Femur (tissue), 1 donor: ENCODE measurements at regions not wholly inside any gene's neighbourhood (a gene's known extent, or its start where the extent isn't known, plus 50 kb on each side); places are given as distances from the start of the nearest gene placed in this dataset.

Source experiments
- DNase-seq: peaks from one replicate; pipeline ENCODE4 v3.0.0-alpha.2; 2017

DNA sequence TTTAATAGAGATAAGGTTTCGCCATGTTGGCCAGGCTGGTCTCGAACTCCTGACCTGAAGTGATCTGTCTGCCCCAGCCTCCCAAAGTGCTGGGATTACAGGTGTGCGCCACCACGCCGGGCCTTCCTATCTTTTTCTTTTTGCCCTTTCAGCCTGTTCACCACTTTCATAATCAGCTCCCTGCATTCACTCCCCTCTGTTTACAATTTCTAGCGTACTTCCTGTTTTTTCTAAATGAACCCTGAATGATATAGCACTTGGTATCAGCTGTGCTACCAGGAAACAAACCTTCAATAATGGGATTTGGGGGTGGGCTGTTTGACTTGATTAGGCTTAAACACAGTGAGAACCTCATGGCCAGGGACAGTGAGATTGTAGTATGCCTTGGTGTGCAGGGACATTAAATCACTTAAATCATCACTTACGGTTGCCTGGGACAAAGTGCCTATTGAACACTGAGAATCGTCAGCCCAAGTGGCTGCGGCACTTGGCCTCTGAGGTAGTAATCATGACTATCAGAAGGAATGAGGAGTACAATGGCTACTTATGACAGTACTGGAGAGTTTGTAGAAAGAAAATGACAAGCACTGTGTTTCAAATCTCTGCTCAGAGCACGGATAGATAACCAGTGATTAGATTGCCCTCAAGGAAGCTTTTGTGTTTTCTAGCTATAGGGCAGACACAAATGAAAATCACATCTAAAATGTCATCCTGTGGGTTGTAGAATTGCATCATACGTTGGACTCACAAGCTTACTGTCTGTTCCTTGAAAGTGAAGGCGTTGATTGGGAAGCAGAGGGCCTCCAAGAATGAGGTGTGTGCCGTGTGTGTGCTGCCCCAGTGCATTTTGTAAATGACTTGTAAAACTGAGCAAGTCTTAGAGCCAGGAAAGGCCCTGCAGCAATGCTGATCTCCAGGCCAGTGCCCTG lies 661.8 kb downstream of the MATN1 start:
- no peak for DNase-seq

DNA sequence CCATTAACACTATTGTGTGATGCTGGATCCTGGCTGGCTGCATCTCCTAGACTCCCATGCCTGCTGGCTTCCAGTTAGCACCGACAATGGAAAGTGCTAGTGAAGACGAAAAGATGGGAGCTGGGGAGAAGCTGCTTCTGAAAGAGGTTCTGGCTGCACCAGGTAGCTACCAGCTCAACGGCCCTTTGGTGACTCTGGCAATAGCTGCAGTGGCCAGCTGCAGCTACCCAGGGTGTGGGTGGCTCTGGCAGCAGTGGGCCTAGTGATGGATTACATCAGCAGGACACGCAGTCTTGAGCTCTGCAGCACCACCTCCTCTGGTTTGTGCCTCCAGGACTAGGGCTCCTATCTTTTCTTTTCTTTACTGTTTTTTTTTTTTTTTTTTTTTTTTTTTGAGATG lies 662.6 kb downstream of the MATN1 start:
- no peak for DNase-seq

DNA sequence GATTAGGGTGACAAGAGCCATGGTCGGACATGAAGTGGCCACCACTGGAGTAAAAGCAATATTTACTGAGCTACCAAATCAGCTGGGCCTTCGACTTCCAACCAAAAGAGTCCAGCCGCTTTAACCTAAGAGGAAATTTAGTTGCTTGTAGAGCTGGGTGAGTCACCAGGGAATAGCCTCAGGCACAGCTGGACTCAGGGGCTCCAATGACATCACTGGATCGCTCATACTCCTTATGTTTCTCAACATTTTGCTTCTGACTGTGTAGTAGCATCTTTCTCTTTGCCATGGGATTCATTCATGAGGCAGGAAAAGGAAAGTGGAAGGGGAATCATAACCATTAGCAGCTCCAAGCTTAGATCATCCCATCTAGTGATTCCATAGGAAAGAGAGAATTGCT lies 664.4 kb downstream of the MATN1 start:
- DNase-seq: no peak

DNA sequence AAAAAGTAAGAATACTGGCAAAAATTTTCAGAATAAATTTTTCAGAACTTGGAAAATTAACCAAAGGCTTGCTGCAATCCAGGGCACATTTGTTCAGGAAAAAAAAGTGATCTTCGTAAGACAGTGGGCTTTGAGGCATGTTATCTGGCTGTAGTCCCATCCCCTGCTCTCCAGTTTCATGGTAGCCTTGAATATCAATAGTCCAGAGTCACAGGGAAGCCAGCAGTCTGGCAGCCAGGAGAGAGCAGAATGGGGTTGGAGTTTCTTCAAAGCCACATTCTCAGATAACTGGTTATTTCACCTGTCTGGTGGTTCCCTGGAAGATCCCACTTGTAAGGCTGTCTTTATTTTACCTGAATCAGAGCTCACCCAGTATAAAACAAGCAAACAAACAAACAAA lies 669.3 kb downstream of the MATN1 start:
- no peak for DNase-seq

DNA sequence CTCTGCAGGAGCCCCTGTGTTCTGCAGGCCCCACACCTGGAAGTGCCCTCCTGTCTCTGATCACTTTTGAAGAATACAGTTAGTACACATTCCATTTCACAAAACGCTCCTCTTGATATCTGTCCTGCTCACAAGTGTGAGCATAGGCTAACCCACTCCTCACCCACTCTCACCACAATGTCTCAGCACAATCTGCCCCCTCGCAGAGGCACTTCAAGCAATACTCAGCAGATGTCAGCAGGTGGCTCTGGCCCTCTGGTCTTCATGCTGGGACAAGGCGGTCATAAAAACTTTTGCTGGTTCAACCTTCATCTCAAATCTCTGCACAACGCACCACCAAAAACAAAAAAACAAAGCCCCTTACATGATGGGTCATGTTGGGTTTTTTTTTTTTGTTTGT lies 671.2 kb downstream of the MATN1 start:
- no peak for DNase-seq

DNA sequence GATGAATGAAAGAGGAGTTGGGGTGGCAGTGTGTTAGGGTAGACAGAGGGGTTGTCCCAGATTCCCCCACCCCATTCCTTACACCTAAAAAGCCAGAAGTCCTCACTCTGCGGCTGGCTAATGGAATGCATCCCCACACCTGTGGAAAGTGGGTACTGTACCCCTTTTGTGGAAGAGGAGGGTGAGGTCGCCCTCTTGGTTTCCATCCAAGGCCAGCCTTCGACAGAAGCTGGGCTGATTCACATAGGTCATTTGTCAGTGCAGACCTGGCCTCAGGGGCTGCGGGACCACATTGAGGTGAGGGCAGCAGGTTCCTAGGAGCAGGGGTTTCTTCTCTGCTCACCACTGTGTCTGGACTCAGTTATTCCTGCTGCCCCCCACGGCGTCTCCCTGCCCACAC lies 671.6 kb downstream of the MATN1 start:
- no peak for DNase-seq

DNA sequence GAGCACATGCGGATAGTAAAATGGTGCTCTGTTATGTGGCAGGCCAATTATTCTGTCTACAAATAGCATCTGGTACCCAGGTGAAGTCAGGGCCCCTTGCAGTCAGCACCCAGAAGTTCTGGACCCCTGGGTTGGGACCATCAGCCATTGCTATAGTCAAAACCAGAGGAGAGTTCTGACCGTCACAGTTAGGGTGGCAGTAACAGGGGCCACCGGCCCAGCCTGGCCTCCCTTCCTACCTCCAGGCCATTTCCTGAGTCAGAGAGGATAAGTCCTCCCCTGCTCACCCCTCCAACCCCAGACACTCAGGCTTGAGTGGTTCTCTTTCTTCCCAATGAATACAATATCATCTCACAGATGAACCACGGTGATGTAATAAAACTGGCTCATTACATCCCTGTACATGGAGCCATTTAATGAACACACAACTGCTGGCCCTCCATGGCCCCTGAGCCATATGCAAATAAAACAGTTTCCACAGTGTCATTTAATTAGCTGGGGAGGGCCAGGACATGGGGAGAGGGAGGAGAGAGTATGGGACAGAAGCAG lies 673.6 kb downstream of the MATN1 start:
- no peak for DNase-seq

DNA sequence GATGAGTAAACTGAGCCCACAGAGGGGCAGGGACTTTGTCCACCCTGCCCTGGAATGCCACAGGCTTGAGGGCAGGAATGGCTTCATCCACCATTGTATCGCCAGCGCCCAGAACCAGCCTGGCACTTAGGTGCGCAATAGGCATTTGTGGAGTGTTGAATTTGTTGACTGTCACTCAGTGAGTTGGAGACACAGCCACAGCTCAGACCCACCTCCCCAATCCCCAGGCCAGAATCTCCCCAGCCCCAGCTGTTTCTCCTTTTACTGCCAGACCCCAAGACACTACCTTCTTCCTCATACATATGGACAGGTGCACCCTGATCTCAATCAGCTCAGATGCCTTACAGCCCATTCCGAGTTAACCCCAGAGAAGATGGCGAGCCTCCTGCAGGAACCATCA lies 674.5 kb downstream of the MATN1 start:
- peak; percentile 7 for DNase-seq

DNA sequence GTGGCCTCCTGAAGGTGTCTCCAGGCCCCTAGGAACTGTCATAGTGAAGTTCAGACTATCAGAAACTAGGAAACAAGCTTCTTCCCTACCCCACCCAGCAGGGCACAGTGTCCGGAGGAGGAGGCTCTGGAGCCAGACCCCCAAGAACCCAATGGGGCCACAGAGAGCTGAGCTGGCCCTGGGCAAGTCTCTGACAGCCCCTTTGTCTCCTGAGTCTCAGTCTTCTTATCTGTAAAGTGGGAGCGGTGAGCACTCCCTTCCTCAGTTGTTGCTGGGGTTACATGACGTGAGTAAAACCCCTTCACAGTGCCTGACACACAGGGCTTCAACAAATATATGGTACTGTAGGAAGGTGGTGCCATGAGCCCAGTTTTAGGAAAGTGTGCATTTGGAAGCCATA lies 675.8 kb downstream of the MATN1 start:
- no peak for DNase-seq

DNA sequence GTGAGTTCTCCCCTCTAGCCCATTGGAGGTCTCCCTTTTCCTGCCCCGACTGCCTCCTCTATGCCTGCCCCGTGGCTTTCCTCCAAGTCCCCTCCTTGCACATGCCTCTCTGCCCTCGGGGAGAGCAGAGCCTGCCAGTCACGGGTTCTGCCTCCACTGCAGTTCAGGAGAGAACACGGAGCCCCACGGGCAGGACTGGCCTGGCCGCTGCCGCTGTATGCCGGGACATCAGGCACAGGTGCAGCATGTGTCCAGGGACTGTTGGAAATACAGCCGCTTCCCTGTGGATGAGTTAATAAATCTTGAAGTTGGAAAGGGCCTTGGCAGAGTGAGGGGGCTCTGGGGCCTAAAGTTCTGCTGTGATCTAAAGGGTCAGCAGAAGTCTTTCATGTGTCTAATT lies 676.6 kb downstream of the MATN1 start:
- no peak for DNase-seq

DNA sequence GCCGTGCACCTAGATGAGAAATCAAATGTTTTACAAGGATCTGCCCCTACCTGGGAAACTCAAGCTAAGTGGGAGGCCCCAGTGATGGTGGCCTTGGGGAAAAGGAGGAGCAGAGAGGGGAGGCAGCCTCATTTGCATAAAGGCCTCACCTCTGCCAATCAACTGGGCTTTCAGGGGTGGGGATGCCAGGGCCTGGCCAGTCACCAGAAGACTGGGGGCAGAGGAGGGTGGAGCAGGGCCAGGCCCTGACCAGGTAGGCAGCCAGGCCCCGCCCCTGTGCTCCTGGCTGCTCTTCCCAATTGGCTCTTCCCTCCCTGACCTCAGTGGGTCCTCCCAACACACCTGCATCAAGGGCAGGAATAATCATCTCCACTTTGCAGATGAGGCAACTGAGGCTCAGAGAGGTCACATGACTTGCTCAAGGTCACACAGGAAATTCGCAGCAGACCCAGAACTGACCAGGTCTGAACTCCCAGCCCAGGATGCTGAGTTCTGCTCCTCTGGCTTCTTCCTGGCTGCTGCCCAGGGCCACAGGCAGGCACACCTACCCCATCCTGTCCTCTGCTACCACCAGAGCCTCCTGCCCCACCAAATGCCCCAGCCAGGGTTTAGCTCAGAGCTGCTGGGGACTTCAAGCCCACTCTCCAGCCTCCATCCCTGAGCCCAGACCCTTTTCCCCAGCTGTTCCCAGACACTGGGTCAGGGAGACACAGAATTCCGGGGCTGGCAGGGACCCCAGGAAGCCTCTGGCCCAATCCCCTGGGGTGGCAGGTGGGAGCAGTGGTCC lies 677.9 kb downstream of the MATN1 start:
- DNase-seq: no peak

DNA sequence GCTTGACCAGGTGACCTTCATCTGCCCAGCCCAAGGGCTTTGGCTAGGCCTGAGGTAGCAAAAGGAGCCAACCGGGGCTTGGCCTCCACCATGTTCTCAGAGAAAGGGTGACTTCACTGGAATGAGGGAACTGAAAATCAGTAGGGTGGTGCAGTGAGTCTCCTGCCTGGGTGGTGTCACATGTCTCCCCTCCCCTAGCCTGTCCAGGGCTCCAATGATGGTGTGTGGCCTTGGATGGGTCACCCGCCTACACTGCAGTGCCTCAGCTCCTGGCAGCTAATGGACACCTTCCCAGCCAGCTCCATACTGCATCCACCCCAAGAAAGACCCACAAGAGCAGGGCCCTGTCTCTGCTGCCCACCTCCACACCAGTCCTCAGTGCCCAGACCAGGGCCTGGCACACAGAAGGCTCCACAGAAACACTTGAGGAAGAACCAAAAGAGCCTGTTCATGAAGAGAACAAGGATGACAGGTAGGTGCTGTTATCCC lies 678.7 kb downstream of the MATN1 start:
- DNase-seq: no peak

DNA sequence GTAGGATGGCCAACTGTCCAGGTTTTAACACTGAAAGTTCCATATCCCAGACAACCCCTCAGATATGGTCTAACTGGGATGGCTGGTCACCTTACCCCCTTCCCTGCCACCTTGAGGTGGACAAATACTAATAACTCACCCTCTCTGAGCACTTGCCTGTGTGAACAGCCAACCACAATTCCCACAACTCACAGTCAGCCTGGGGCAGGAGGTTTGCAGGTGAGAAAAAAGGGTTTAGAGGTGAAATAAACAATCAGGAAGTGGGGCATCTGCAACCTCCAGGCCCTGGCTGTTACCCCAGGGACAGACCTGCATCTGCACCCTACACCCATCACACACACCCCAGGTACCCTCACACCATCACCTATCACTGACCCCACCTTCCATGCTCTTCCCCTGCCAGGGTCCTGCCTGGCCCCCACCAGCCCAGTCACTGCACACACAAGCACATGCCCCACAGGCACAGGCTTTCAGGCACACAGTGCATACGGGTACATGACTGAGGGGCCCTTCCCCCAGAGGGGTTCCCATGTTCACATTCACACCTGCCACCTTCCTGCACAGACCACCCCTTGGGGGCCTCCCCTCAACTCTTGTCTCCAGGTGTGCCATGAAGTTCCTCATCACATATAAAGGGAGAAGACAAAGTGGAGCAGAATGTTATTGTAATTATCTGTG lies 679.5 kb downstream of the MATN1 start:
- no peak for DNase-seq

DNA sequence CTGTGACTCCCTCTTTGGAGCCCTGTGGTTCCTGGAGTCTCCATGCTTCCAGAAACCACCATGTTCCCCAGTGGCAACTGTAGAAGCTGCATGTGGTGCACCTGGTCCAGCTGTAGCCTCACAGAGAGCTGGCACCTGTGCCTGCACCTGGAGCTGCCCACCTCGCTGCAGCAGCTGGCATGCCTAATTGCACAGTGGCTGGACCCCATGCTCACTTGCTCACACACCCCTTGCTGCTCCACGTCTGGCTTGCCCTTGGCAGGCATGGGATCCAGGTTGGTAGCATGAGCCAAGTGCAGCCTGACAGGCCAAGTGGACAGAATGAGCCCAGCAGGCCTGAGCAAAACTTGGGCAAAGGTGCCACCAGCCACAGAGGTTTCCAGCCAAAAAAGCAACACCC lies 680.1 kb downstream of the MATN1 start:
- DNase-seq: no peak

DNA sequence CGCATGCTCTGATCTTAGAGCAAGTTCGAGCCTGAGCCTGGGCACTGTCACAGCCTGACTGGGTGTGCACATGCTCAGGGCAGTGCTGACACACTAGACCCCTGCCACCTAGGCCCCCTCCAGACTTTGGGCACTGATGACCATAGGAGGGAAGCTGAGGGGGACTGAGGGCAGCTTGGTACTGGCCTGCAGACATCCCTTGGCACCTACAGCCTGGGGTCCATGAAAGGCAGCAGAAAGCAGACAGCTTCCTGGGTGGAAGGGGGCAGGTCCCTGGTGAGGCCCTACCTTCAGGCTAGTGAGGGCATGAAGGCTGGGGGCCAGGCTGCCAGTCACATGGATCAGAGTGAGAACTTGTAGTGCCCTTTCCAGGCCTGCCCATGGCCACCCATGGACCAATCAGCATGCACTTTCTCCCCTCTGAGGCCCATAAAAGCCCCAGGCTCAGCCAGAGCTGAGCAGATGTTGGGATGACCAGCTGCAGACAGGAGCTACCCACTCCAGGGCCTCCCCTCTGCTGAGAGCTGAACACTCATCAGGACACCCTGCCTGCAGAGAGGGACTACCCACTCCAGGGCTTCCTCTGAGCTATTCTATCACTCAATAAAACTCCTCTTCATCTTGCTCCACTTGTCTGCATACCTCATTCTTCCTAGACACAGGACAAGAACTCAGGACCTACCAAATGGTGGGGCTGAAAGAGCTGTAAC lies 680.8 kb downstream of the MATN1 start:
- no peak for DNase-seq

DNA sequence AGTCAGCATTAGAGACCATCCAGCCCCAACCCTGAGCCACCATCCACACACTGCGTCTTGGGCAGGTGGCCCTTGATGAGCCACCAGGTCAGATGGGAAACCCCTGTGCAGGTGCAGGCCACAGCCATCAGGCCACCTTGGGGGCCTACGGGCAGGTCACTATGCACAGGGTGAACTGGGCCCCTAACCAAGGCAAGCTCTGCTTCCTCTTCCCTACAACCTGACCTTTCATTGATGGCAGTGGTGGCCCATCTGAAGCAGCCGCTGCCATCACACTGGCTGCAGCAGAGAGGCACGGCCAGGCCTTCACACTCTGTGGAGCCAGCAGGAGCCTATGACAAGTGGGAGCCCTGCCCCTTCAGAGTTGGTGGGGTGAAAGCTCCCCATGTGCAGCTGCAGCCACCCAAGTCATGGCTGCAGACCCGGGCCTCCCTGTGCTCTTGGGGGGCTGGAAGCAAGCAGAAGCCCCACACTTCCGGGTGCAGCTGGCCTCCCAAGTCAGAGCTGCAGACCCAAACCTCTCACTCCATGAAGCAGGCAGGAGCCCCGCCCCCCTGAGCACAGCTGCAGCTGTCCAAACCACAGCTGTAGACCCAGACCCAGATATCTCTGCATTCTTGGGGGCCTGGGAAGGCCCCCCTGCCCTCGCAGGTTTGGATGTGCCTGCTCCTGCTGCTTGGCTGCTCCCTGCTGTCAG lies 681.5 kb downstream of the MATN1 start:
- no peak for DNase-seq

DNA sequence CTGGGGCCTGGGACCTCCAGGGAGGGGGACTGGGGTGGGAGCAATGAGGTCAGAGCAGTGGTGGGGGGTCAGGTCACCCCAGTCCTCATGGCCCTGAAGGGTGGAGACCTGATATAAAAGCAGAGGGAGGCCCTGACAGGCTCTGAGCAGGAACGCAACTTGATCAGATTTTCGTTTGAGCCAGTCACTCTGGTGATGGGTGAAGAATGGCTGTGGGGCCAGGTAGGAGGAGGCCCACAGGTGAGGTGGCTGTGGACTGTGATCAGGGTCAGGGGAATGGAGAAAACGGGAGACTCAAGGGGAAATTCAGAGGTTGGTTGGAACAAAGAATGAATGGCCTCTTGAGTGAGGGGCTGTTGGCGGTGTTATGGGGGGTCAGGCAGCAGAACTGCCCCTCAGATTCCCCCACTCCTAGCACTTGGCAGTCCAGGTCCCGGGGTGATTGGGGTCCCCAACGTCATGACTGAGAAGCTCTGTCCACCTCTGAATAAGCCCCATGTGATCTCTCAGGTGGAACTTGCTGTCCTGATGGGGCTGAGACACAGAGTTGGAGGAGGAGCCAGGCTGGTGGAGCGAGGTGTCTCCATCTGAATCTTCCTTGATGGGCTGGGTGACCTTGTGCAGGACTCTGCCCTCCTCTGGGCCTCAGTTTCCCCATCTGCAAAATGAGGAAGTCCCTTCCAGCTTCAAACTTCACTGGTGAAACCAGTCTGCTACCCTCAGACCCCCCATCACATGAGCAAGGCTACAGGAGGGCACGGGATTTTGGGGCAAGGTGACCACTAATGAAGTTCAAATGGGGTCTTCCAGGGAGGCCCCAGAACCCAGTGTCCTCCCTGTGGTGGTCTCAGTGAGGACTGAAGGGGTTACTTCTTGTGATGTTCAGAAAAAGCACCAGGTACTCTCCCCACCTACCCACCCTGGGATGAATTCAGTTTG lies 683.0 kb downstream of the MATN1 start:
- no peak for DNase-seq

DNA sequence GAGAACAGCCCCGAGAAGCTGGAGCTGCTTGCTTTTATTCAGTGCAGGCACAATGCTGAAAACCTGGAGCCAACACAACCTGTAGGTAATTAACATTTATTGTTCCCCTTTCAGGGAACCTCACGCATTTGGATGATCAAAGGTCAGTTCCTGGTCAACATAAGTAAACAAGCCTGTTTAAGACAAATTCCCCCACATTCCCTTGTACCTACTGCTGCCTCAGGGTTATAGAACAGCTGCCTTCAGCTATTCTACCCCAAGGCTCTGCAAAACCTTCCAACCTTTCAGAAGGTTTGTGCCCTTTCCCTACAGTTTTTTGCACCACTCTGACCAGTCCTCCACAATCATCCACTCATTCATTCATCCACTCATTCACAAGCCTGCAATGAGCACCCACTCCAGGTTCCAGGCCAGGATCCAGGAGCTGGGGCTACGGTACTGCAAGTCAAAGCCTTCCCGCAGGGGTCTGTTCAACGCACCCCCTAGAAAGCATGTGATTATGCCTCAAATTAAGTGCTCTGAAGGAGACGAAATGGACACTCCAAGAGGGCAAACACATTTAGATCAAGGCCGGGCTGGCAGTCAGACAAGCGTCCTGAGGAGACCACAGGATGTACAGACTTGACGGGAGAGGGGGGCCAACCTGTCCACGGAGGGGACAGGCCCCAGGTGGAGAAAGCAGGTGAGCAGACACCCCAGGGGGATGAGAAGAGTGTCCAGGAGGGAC lies 683.9 kb downstream of the MATN1 start:
- DNase-seq: no peak

DNA sequence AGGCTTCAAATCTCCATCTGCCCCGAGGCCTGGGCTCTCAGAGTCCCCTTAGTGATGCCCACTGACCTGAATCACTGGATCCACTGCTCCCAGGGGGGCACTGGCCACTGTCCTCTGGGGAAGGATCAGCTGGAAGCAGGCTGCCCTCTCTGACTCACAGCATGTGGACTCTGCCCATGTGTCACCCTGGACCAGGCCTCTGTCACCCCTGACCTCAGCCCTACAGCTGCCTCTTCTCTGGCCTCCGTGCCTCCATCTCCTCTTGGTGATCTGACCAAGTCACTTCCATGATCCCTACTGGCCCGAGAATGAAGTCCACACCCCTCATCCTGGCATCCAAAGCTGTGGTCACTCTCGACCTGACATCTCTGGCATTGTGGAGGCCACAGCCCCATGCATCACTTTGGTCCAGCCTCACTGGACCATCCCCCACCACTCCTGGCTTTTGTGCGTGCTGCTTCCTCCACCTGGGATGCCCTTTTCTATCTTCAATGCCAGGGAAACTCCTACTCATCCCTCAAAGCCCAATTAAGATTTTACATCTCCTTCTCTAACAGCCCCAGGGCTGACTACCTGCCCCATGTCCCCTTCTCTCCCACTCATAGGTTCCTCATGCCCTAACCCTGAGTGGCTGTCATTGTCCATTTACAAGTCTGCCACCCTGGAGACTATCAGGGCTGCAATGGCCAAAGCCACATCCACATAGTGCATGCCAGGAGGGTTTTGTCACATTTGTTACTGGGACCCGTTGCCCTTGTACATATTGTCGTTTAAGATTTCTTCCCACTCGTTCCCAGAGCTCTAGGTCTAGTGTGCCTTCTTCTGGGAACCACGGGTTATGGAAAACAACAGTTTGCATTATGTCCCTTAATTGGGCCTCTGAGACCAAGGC lies 685.0 kb downstream of the MATN1 start:
- DNase-seq: no peak
